ENCODE measurements at regions not wholly inside any gene's neighbourhood (a gene's known extent, or its start where the extent isn't known, plus 50 kb on each side); places are given as distances from the start of the nearest gene placed in this dataset.

- H3K9ac ChIP-seq (ENCODE audit: low read depth, low read length): no peak overlapping the region
- H3K9me3 ChIP-seq (replicated peaks; ENCODE audit: low read length): no peaks in the 10 kb centered on the region
- H3K4me2 ChIP-seq (ENCODE audit: low read length): no peak overlapping the region
- no peak overlapping the region for H3K4me3 ChIP-seq (ENCODE audit: low read length)
- H3K4me1 ChIP-seq (ENCODE audit: control insufficient read depth, insufficient read depth, low read length): no peaks in the 10 kb centered on the region
- H3K36me3 ChIP-seq (ENCODE audit: insufficient read depth, low read length): no peaks in the 10 kb centered on the region
- no peaks in the 10 kb centered on the region for H3K27me3 ChIP-seq (ENCODE audit: control insufficient read depth, insufficient read depth, low read length)
Measured at GRCh38 chr6:94289131-94289530, 869.8 kb upstream of the EPHA7 start.

GRCh38 chr6:94278146-94278545 lies 858.8 kb upstream of the EPHA7 start:
- H3K4me3 ChIP-seq (ENCODE audit: low read length): no peak overlapping the region
- H3K4me1 ChIP-seq (ENCODE audit: control insufficient read depth, insufficient read depth, low read length): no peaks in the 10 kb centered on the region
- H3K27me3 ChIP-seq (ENCODE audit: control insufficient read depth, insufficient read depth, low read length): no peaks in the 10 kb centered on the region
- no peaks in the 10 kb centered on the region for H3K36me3 ChIP-seq (ENCODE audit: insufficient read depth, low read length)
- no peak overlapping the region for H3K4me2 ChIP-seq (ENCODE audit: low read length)
- H3K9me3 ChIP-seq (replicated peaks; ENCODE audit: low read length): no peaks in the 10 kb centered on the region
- H3K9ac ChIP-seq (ENCODE audit: low read depth, low read length): no peak overlapping the region

- Histone ChIP-seq H3K36me3 (ENCODE audit: insufficient read depth, low read length) (no peaks in the 10 kb centered on the region), H3K4me2 (ENCODE audit: low read length) (no peak overlapping the region), H3K4me1 (ENCODE audit: control insufficient read depth, insufficient read depth, low read length) (no peaks in the 10 kb centered on the region), H3K9me3 (replicated peaks; ENCODE audit: low read length) (no peaks in the 10 kb centered on the region), H3K27me3 (ENCODE audit: control insufficient read depth, insufficient read depth, low read length) (no peaks in the 10 kb centered on the region), H3K4me3 (ENCODE audit: low read length) (no peak overlapping the region), H3K9ac (ENCODE audit: low read depth, low read length) (no peak overlapping the region)
Measured at GRCh38 chr6:94272327-94272726, 853.0 kb upstream of the EPHA7 start.

GRCh38 chr6:94270091-94270948 lies 851.0 kb upstream of the EPHA7 start:
- H3K9me3 ChIP-seq (replicated peaks; ENCODE audit: low read length): no peaks in the 10 kb centered on the region
- no peak overlapping the region for H3K4me2 ChIP-seq (ENCODE audit: low read length)
- H3K4me3 ChIP-seq (ENCODE audit: low read length): no peak overlapping the region
- H3K4me1 ChIP-seq (ENCODE audit: control insufficient read depth, insufficient read depth, low read length): no peaks in the 10 kb centered on the region
- H3K27me3 ChIP-seq (ENCODE audit: control insufficient read depth, insufficient read depth, low read length): no peaks in the 10 kb centered on the region
- no peak overlapping the region for H3K9ac ChIP-seq (ENCODE audit: low read depth, low read length)
- H3K36me3 ChIP-seq (ENCODE audit: insufficient read depth, low read length): no peaks in the 10 kb centered on the region

GRCh38 chr6:94269256-94269655 lies 849.9 kb upstream of the EPHA7 start:
- no peak overlapping the region for H3K4me3 ChIP-seq (ENCODE audit: low read length)
- H3K9me3 ChIP-seq (replicated peaks; ENCODE audit: low read length): no peaks in the 10 kb centered on the region
- H3K9ac ChIP-seq (ENCODE audit: low read depth, low read length): no peak overlapping the region
- H3K36me3 ChIP-seq (ENCODE audit: insufficient read depth, low read length): no peaks in the 10 kb centered on the region
- H3K4me2 ChIP-seq (ENCODE audit: low read length): no peak overlapping the region
- no peaks in the 10 kb centered on the region for H3K4me1 ChIP-seq (ENCODE audit: control insufficient read depth, insufficient read depth, low read length)
- no peaks in the 10 kb centered on the region for H3K27me3 ChIP-seq (ENCODE audit: control insufficient read depth, insufficient read depth, low read length)

GRCh38 chr6:94260765-94261164 lies 841.4 kb upstream of the EPHA7 start:
- Histone ChIP-seq H3K9me3 (replicated peaks; ENCODE audit: low read length) (no peaks in the 10 kb centered on the region), H3K27me3 (ENCODE audit: control insufficient read depth, insufficient read depth, low read length) (no peaks in the 10 kb centered on the region), H3K4me2 (ENCODE audit: low read length) (no peak overlapping the region), H3K4me3 (ENCODE audit: low read length) (no peak overlapping the region), H3K9ac (ENCODE audit: low read depth, low read length) (no peak overlapping the region), H3K4me1 (ENCODE audit: control insufficient read depth, insufficient read depth, low read length) (no peaks in the 10 kb centered on the region), H3K36me3 (ENCODE audit: insufficient read depth, low read length) (no peaks in the 10 kb centered on the region)

GRCh38 chr6:94254689-94255088 lies 835.3 kb upstream of the EPHA7 start:
- Histone ChIP-seq H3K9ac (ENCODE audit: low read depth, low read length) (no peak overlapping the region), H3K4me1 (ENCODE audit: control insufficient read depth, insufficient read depth, low read length) (no peaks in the 10 kb centered on the region), H3K36me3 (ENCODE audit: insufficient read depth, low read length) (no peaks in the 10 kb centered on the region), H3K4me3 (ENCODE audit: low read length) (no peak overlapping the region), H3K27me3 (ENCODE audit: control insufficient read depth, insufficient read depth, low read length) (no peaks in the 10 kb centered on the region), H3K9me3 (replicated peaks; ENCODE audit: low read length) (no peaks in the 10 kb centered on the region), H3K4me2 (ENCODE audit: low read length) (no peak overlapping the region)

- Histone ChIP-seq H3K4me1 (ENCODE audit: control insufficient read depth, insufficient read depth, low read length) (no peaks in the 10 kb centered on the region), H3K36me3 (ENCODE audit: insufficient read depth, low read length) (no peaks in the 10 kb centered on the region), H3K4me2 (ENCODE audit: low read length) (no peak overlapping the region), H3K27me3 (ENCODE audit: control insufficient read depth, insufficient read depth, low read length) (no peaks in the 10 kb centered on the region), H3K9me3 (replicated peaks; ENCODE audit: low read length) (no peaks in the 10 kb centered on the region), H3K4me3 (ENCODE audit: low read length) (no peak overlapping the region), H3K9ac (ENCODE audit: low read depth, low read length) (no peak overlapping the region)
Measured at GRCh38 chr6:94251878-94252277, 832.5 kb upstream of the EPHA7 start.

GRCh38 chr6:94245395-94245794 lies 826.0 kb upstream of the EPHA7 start:
- no peaks in the 10 kb centered on the region for H3K36me3 ChIP-seq (ENCODE audit: insufficient read depth, low read length)
- H3K9me3 ChIP-seq (replicated peaks; ENCODE audit: low read length): no peaks in the 10 kb centered on the region
- H3K27me3 ChIP-seq (ENCODE audit: control insufficient read depth, insufficient read depth, low read length): no peaks in the 10 kb centered on the region
- no peaks in the 10 kb centered on the region for H3K4me1 ChIP-seq (ENCODE audit: control insufficient read depth, insufficient read depth, low read length)
- no peak overlapping the region for H3K9ac ChIP-seq (ENCODE audit: low read depth, low read length)
- H3K4me2 ChIP-seq (ENCODE audit: low read length): no peak overlapping the region
- no peak overlapping the region for H3K4me3 ChIP-seq (ENCODE audit: low read length)

- Histone ChIP-seq H3K36me3 (ENCODE audit: insufficient read depth, low read length) (no peaks in the 10 kb centered on the region), H3K4me3 (ENCODE audit: low read length) (no peak overlapping the region), H3K4me2 (ENCODE audit: low read length) (no peak overlapping the region), H3K27me3 (ENCODE audit: control insufficient read depth, insufficient read depth, low read length) (no peaks in the 10 kb centered on the region), H3K9me3 (replicated peaks; ENCODE audit: low read length) (no peaks in the 10 kb centered on the region), H3K4me1 (ENCODE audit: control insufficient read depth, insufficient read depth, low read length) (no peaks in the 10 kb centered on the region), H3K9ac (ENCODE audit: low read depth, low read length) (no peak overlapping the region)
Measured at GRCh38 chr6:94238868-94239267, 819.5 kb upstream of the EPHA7 start.

- Histone ChIP-seq H3K9me3 (replicated peaks; ENCODE audit: low read length) (no peaks in the 10 kb centered on the region), H3K4me3 (ENCODE audit: low read length) (no peak overlapping the region), H3K4me1 (ENCODE audit: control insufficient read depth, insufficient read depth, low read length) (no peaks in the 10 kb centered on the region), H3K27me3 (ENCODE audit: control insufficient read depth, insufficient read depth, low read length) (no peaks in the 10 kb centered on the region), H3K36me3 (ENCODE audit: insufficient read depth, low read length) (no peaks in the 10 kb centered on the region), H3K9ac (ENCODE audit: low read depth, low read length) (no peak overlapping the region), H3K4me2 (ENCODE audit: low read length) (no peak overlapping the region)
Measured at GRCh38 chr6:94227741-94228140, 808.4 kb upstream of the EPHA7 start.

- no peaks in the 10 kb centered on the region for H3K9me3 ChIP-seq (replicated peaks; ENCODE audit: low read length)
- H3K27me3 ChIP-seq (ENCODE audit: control insufficient read depth, insufficient read depth, low read length): no peaks in the 10 kb centered on the region
- H3K4me2 ChIP-seq (ENCODE audit: low read length): no peak overlapping the region
- H3K9ac ChIP-seq (ENCODE audit: low read depth, low read length): no peak overlapping the region
- no peaks in the 10 kb centered on the region for H3K4me1 ChIP-seq (ENCODE audit: control insufficient read depth, insufficient read depth, low read length)
- H3K36me3 ChIP-seq (ENCODE audit: insufficient read depth, low read length): no peaks in the 10 kb centered on the region
- H3K4me3 ChIP-seq (ENCODE audit: low read length): no peak overlapping the region
Measured at GRCh38 chr6:94217836-94218235, 798.5 kb upstream of the EPHA7 start.

Data from skeletal muscle satellite cell (primary cell).